ENCODE measurements at regions not wholly inside any gene's neighbourhood (a gene's known extent, or its start where the extent isn't known, plus 50 kb on each side); places are given as distances from the start of the nearest gene placed in this dataset.

DNA sequence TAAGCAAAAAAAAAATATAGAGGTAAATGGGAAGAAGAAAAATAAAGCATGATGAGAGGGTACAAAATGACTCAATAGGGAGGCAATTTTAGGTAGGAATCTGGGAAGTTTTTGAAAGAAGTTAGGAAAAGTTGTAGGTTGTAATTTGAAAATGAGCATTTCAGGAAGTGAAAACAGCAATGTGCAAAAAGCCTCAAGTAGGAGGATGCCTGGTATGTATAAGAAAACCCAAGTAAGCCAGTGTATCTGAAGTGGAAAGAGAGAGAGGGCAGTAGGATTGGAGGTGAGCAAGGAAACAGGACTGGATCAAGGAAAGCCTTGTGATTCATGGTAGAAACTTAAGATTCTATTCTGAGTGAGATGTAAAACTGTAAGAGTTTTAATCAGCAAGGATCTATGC lies 121.6 kb upstream of the SPRY2 start:
- Histone ChIP-seq H3K27ac (no peak overlapping the region), H3K4me1 (no peaks in the 10 kb centered on the region), H3K4me3 (no peak overlapping the region), H3K27me3 (ENCODE audit: insufficient read depth in 3 of 3, low read length in 2 of 3) (no peaks in the 10 kb centered on the region), H3K36me3 (ENCODE audit: insufficient read depth in 1 of 2, low read depth in 1 of 2) (no peaks in the 10 kb centered on the region), H3K9me3 (peaks cover 4% of the 10 kb centered on the region)
- DNase-seq (no peak), ATAC-seq (no peak)
- intact Hi-C loops (cut with DNase I): no loop called here
- TF ChIP-seq, protein P1, sequence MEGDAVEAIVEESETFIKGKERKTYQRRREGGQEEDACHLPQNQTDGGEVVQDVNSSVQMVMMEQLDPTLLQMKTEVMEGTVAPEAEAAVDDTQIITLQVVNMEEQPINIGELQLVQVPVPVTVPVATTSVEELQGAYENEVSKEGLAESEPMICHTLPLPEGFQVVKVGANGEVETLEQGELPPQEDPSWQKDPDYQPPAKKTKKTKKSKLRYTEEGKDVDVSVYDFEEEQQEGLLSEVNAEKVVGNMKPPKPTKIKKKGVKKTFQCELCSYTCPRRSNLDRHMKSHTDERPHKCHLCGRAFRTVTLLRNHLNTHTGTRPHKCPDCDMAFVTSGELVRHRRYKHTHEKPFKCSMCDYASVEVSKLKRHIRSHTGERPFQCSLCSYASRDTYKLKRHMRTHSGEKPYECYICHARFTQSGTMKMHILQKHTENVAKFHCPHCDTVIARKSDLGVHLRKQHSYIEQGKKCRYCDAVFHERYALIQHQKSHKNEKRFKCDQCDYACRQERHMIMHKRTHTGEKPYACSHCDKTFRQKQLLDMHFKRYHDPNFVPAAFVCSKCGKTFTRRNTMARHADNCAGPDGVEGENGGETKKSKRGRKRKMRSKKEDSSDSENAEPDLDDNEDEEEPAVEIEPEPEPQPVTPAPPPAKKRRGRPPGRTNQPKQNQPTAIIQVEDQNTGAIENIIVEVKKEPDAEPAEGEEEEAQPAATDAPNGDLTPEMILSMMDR (IDR thresholded peaks at IDR 0.05): no peak

DNA sequence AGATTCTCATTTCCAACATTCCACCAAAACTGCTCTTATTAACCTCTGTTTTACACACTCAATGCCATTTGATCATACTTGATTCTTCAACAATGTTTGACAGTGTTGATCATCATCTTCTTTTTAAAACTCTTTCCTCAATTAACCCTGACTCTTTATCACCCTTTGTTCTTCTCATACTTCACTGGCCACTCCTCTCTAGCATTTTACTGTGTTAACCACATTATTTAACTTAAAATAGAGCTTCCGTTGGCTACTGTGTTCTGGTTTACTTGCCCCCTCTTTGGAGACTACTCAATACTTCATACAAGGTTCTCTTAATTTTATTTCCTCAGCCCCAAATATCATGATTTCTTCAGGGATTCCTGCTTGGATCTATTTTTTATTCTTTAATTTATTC lies 121.1 kb upstream of the SPRY2 start:
- Histone ChIP-seq H3K4me1 (no peaks in the 10 kb centered on the region), H3K27ac (no peak overlapping the region), H3K27me3 (ENCODE audit: insufficient read depth in 3 of 3, low read length in 2 of 3) (no peaks in the 10 kb centered on the region), H3K9me3 (peaks cover 4% of the 10 kb centered on the region), H3K4me3 (no peak overlapping the region), H3K36me3 (ENCODE audit: insufficient read depth in 1 of 2, low read depth in 1 of 2) (no peaks in the 10 kb centered on the region)
- DNase-seq (no peak), ATAC-seq (no peak)
- TF ChIP-seq, protein P1 (IDR thresholded peaks at IDR 0.05): no peak
- intact Hi-C loops (cut with DNase I): no loop called here
- 87 to 93% (median 88%) methylated on average over 1 of the region's 1 CpG for WGBS, 3 donors

DNA sequence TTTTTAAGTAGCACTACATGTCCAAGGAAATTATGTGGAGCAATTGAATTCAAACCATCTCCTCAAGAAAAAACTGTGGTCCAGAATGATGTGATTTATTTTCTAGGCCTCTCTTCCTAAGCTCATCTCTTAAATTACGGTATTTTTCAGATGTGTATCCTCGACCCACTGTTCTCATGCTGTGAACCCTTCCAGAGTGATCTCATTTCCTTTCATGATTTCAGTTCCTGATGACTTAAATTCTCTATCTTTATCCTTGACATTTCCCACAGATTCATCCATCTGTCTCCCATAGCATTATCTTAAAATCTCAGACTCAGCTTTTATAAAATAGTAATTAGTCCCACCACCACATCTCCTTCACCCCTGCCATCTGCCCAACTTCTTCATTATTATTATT lies 117.6 kb upstream of the SPRY2 start:
- DNase-seq: no peak
- intact Hi-C loops (cut with DNase I): no loop called here
- WGBS, 3 donors: 36 to 63% (median 44%) methylated on average over 2 of the region's 2 CpGs
- Histone ChIP-seq H3K27me3 (ENCODE audit: insufficient read depth in 3 of 3, low read length in 2 of 3) (no peaks in the 10 kb centered on the region), H3K4me1 (no peaks in the 10 kb centered on the region), H3K4me3 (no peak overlapping the region), H3K9me3 (no peaks in the 10 kb centered on the region), H3K27ac (no peak overlapping the region), H3K36me3 (ENCODE audit: insufficient read depth in 1 of 2, low read depth in 1 of 2) (no peaks in the 10 kb centered on the region)
- TF ChIP-seq, protein P1 (IDR thresholded peaks at IDR 0.05): no peak
- no peak for ATAC-seq

DNA sequence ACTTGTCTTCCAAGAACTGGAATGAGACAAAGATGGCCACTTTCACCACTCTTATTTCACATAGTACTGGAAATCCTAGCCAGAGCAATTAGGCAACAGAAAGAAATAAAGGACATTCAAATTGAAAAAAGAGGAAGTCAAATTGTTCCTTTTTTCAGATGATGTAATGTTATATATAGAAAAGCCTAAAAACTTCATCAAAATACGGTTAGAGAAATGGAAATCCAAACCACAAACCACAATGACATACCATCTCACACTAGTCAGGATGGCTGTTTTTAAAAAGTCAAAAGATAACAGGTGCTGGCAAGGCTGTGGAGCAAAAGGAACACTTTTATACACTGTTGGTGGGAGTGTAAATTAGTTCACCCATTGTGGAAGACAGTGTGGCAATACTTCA lies 113.3 kb upstream of the SPRY2 start:
- no peaks in the 10 kb centered on the region for H3K9me3 ChIP-seq
- H3K36me3 ChIP-seq (ENCODE audit: insufficient read depth in 1 of 2, low read depth in 1 of 2): no peaks in the 10 kb centered on the region
- H3K27ac ChIP-seq: no peak overlapping the region
- no peaks in the 10 kb centered on the region for H3K27me3 ChIP-seq (ENCODE audit: insufficient read depth in 3 of 3, low read length in 2 of 3)
- WGBS, 3 donors: 79 to 82% (median 80%) methylated on average over 1 of the region's 1 CpG
- intact Hi-C loops (cut with DNase I): no loop called here
- ATAC-seq (no peak), DNase-seq (no peak)
- TF ChIP-seq, protein P1 (IDR thresholded peaks at IDR 0.05): no peak
- H3K4me1 ChIP-seq: no peaks in the 10 kb centered on the region
- no peak overlapping the region for H3K4me3 ChIP-seq

DNA sequence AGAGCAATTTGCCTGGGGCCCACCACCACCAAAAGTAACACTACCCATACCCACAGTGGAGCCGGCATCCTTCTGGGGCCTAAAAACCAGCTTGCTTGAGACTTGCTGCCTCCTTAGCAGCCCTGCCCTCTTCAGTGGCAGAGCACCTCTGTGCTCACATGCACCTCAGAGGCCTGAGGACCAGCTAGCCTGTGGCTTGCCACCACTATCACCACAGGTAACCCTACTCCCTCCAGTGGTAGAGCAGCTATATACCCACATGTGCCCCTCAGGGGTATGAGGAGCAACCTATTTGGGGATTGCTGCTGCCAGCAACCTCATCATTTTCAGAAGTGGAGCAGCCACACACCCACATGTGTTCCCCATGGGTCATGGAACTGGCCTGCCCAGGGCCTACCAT lies 111.4 kb upstream of the SPRY2 start:
- ATAC-seq: no peak
- H3K4me3 ChIP-seq: no peak overlapping the region
- 94 to 100% (median 96%) methylated on average over 1 of the region's 1 CpG for WGBS, 3 donors
- no peaks in the 10 kb centered on the region for H3K27me3 ChIP-seq (ENCODE audit: insufficient read depth in 3 of 3, low read length in 2 of 3)
- H3K36me3 ChIP-seq (ENCODE audit: insufficient read depth in 1 of 2, low read depth in 1 of 2): no peaks in the 10 kb centered on the region
- peaks cover 5% of the 10 kb centered on the region for H3K4me1 ChIP-seq
- intact Hi-C loops (cut with DNase I): no loop called here
- TF ChIP-seq, protein P1 (IDR thresholded peaks at IDR 0.05): no peak
- no peak for DNase-seq
- no peak overlapping the region for H3K27ac ChIP-seq
- H3K9me3 ChIP-seq: no peaks in the 10 kb centered on the region
